ENCODE measurements at regions not wholly inside any gene's neighbourhood (a gene's known extent, or its start where the extent isn't known, plus 50 kb on each side); places are given as distances from the start of the nearest gene placed in this dataset.

DNA sequence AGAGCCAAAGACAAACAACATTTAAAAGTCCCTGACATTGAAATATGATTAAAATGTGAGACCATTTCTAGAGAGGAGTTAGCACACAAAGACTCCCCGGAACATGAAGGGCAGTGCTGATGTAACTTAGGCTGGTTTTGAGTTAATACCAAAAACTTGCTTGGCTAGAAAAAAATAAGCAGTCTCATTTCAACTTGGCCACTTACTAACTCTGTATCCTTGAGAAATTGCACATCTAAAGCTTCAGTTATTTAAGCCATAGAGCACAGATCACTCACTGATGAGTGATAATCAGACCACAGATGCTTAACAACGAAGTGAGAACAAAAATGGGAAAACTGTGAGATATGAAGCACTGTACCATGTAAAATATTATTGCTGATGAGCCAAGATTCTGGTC lies 65.9 kb upstream of the MAOA start:
- no peak for DNase-seq

DNA sequence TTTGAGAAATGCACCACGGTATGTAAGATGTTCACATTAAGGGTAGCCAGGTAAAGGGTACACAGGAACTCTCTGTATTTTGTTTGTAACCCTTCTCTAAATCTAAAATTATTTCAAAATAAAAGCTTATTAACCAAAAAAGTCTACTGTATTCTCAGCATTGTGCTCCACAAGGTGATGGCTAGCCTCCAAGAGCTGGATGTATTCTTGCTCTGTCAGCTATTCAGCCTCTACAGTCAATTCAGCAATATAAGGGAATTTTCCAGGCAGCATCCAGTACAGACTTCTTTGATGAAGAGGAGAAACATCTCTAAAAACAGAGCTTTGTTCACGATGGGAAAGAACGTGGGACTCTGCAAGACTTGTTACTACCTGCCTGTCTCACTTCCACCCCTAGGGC lies 63.5 kb upstream of the MAOA start:
- DNase-seq = no peak

DNA sequence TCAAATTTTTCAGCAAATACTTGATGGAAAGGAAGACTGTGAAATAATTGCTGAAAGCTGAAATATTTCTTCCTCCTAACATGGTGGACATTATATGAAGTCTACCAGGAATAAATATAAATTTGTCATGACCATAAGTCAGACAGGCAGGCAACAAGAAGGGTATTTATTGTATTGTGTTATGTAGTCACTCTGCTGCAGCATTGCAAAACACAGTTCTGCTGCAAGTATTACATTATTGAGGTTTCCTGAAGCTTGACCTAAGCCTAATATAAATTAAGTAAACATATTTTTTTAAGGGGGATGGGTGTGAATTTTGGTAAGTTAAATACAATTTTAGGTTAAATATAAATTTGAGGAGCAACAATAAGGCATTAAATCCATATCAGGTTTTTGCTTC lies 60.2 kb upstream of the MAOA start:
- no peak for DNase-seq

DNA sequence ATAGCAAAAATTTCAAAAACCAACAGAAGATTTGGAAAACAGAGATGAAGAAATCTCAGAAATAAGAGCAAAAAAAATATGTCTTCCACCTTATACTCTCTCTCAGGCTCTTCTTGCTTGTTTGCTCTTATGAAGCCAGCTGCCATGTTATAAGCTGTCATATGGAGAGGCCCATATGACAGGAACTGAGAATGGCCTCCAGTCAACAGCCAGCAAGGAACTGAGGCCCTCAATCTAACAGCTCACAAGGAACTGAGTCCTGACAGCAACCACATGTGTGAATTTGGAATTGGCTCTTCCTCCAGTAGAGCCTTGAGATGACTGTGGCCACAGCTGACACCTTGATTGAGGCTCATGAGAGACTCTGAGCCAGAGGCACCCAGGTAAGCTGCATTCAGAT lies 51.3 kb upstream of the MAOA start:
- DNase-seq = no peak

DNA sequence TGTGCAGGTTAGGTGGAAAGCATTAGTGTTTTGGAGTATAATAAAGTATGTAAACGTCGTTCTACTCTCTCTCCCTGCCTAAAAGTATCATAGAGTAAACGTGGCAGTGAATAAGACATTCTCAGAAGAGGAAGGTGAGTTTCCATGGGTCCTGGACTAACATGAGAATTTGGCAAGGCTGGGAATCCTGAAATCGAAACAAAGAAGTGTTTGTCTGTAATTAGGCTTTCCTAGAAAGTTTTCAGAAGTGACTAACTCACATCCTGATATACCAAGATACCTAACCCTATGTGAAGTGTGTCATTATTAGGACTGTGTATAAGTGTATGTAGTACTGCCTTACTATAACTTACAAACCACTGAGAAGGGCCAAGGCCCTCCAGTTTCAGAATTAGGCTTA lies 50.7 kb upstream of the MAOA start:
- no peak for DNase-seq

All from NCI-H748 treated with DMSO at 0.1 percent for 48 hours (cell line).